ENCODE measurements at regions not wholly inside any gene's neighbourhood (a gene's known extent, or its start where the extent isn't known, plus 50 kb on each side); places are given as distances from the start of the nearest gene placed in this dataset.
A peak's percentile ranks its signal among the peaks of the same experiment; 100 is the strongest.

DNA sequence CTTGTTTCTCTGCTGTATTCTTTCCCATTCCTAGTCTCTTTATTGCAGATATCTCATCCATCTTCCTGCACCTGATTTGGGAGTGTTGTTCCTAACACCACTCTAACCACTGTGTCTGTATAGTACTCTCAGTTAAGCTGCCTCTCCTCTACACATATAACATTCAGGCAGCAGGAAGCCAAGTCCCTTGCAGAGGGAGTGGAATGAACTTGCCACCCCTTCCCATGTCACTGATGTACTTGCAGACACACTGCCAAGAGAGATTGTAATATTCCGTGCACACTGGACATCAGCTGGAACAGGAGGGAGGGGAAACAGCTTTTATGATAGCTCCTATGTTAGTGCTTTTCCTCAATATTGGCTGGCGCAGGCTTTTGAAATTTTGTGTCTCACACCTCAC, 281.6 kb upstream of the E2F7 start:
- no peaks in the 10 kb centered on the region for H3K9me3 ChIP-seq (replicated peaks)
- no peaks in the 10 kb centered on the region for H3K27me3 ChIP-seq
- no peaks in the 10 kb centered on the region for H3K36me3 ChIP-seq
- H3K4me3 ChIP-seq = no peak overlapping the region
- no peak for DNase-seq
- no peaks in the 10 kb centered on the region for H3K4me1 ChIP-seq
- H3K27ac ChIP-seq = no peak overlapping the region

- no peak overlapping the region for H3K4me3 ChIP-seq
- no peaks in the 10 kb centered on the region for H3K4me1 ChIP-seq
- no peaks in the 10 kb centered on the region for H3K9me3 ChIP-seq (replicated peaks)
- no peaks in the 10 kb centered on the region for H3K36me3 ChIP-seq
- H3K27me3 ChIP-seq = no peaks in the 10 kb centered on the region
- no peak for DNase-seq
- no peak overlapping the region for H3K27ac ChIP-seq
These were observed 280.0 kb upstream of the E2F7 start for GRCh38 chr12:77345336-77345735.

DNA sequence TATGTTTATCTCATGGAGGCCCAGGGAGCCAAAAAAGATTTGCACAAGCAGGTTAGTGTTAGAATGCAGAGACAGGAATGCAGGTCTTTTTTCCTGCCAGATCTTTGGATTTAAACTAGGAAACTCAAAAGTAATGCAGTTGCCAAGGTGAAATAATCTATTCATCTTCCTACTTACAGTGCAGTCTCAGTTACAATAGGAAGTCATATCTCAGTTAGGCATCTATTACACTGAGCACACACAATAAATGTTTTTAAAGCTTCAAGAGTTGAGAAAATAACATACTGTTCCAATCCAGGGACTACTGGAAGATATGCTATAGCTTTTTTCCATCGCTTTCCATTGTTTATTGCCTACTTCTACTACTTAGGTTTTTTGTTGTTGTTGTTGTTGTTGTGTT, 279.3 kb upstream of the E2F7 start:
- H3K27ac ChIP-seq = no peak overlapping the region

GRCh38 chr12:77343291-77343690, 277.9 kb upstream of the E2F7 start:
- H3K36me3 ChIP-seq = no peaks in the 10 kb centered on the region
- H3K9me3 ChIP-seq (replicated peaks) = no peaks in the 10 kb centered on the region
- no peaks in the 10 kb centered on the region for H3K4me1 ChIP-seq
- no peak overlapping the region for H3K4me3 ChIP-seq
- no peak for DNase-seq
- no peaks in the 10 kb centered on the region for H3K27me3 ChIP-seq
- no peak overlapping the region for H3K27ac ChIP-seq

More for the DNA sequence above, 279.3 kb upstream of the E2F7 start:
- Histone ChIP-seq H3K4me3 (no peak overlapping the region), H3K27me3 (no peaks in the 10 kb centered on the region), H3K4me1 (no peaks in the 10 kb centered on the region), H3K36me3 (no peaks in the 10 kb centered on the region), H3K9me3 (replicated peaks) (no peaks in the 10 kb centered on the region)
- no peak for DNase-seq

- H3K27ac ChIP-seq = no peak overlapping the region
- no peaks in the 10 kb centered on the region for H3K36me3 ChIP-seq
- DNase-seq = no peak
These were observed 276.9 kb upstream of the E2F7 start for GRCh38 chr12:77342253-77342652.

DNA sequence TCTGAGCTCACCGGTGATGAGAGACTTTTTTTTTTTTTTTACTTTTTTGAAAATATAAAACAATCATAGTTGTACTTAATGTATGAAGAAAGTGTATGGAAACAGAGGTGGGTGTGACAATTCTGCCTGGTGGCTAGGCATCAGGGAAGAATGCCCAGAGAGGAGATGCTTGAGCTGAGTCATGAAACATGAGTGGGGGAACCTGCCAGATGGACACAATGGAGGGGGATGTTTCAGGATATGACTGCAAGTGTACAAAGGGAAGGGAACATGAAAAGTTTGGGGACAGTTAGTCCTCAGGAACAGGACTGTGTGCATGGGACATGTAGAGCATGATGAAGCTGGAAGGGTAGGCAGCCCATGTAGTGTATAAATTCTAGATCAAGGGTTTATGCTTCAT, 274.2 kb upstream of the E2F7 start:
- Histone ChIP-seq H3K9me3 (replicated peaks) (no peaks in the 10 kb centered on the region), H3K27me3 (no peaks in the 10 kb centered on the region), H3K4me3 (no peak overlapping the region), H3K27ac (no peak overlapping the region), H3K36me3 (no peaks in the 10 kb centered on the region), H3K4me1 (no peaks in the 10 kb centered on the region)
- no peak for DNase-seq

More at GRCh38 chr12:77342253-77342652, 276.9 kb upstream of the E2F7 start:
- no peaks in the 10 kb centered on the region for H3K9me3 ChIP-seq (replicated peaks)
- no peaks in the 10 kb centered on the region for H3K27me3 ChIP-seq
- H3K4me3 ChIP-seq = no peak overlapping the region
- no peaks in the 10 kb centered on the region for H3K4me1 ChIP-seq

- H3K4me1 ChIP-seq = no peaks in the 10 kb centered on the region
- H3K27ac ChIP-seq = no peak overlapping the region
- no peaks in the 10 kb centered on the region for H3K36me3 ChIP-seq
- DNase-seq = no peak
- H3K9me3 ChIP-seq (replicated peaks) = no peaks in the 10 kb centered on the region
- no peak overlapping the region for H3K4me3 ChIP-seq
- H3K27me3 ChIP-seq = no peaks in the 10 kb centered on the region
These were observed 272.0 kb upstream of the E2F7 start for GRCh38 chr12:77337362-77337761.

GRCh38 chr12:77334806-77335205, 269.4 kb upstream of the E2F7 start:
- Histone ChIP-seq H3K4me1 (no peaks in the 10 kb centered on the region), H3K9me3 (replicated peaks) (no peaks in the 10 kb centered on the region), H3K27me3 (no peaks in the 10 kb centered on the region), H3K4me3 (no peak overlapping the region), H3K27ac (no peak overlapping the region), H3K36me3 (no peaks in the 10 kb centered on the region)
- DNase-seq = no peak

GRCh38 chr12:77328326-77328725, 263.0 kb upstream of the E2F7 start:
- Histone ChIP-seq H3K27ac (no peak overlapping the region), H3K36me3 (no peaks in the 10 kb centered on the region), H3K4me1 (no peaks in the 10 kb centered on the region), H3K9me3 (replicated peaks) (no peaks in the 10 kb centered on the region), H3K27me3 (no peaks in the 10 kb centered on the region), H3K4me3 (no peak overlapping the region)
- no peak for DNase-seq

DNA sequence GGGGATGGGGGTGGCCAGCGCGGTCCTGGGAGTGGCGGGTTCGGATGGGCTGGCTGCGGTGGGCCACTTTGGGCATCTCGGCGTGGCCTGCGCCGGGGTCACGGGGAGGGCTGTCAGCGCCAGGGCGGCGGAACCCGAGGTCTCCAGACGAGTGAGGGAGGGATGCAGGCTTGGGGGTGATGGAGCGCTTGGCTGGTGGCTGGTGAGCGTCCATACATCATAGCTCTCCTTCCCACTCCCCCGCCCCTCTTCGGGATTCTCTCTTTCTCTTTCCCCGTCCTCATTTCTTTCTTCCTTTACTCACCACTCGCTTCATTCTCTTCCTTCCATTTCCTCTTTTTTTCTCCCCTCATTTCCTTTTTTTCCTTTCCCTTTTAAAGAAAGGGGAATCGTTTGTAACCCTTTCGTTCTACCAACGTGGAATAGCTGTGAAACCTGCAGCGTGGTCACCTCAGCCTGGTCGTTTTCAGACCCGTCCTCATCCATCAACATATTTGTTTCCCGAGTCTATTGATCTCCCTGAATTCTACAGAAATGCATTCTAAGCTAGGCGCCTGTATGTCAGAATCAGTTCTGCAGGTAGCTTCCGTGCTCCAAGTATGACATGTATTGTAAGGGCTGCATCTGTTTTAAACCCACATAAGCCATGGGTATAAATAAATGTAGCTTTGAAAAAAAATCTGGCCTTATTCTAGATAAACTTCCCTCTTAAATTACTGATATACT, 260.3 kb upstream of the E2F7 start:
- H3K9me3 ChIP-seq (replicated peaks) = no peaks in the 10 kb centered on the region
- H3K36me3 ChIP-seq = no peaks in the 10 kb centered on the region
- H3K27ac ChIP-seq = no peak overlapping the region
- H3K27me3 ChIP-seq = no peaks in the 10 kb centered on the region
- no peak overlapping the region for H3K4me3 ChIP-seq
- DNase-seq = no peak
- no peaks in the 10 kb centered on the region for H3K4me1 ChIP-seq

DNA sequence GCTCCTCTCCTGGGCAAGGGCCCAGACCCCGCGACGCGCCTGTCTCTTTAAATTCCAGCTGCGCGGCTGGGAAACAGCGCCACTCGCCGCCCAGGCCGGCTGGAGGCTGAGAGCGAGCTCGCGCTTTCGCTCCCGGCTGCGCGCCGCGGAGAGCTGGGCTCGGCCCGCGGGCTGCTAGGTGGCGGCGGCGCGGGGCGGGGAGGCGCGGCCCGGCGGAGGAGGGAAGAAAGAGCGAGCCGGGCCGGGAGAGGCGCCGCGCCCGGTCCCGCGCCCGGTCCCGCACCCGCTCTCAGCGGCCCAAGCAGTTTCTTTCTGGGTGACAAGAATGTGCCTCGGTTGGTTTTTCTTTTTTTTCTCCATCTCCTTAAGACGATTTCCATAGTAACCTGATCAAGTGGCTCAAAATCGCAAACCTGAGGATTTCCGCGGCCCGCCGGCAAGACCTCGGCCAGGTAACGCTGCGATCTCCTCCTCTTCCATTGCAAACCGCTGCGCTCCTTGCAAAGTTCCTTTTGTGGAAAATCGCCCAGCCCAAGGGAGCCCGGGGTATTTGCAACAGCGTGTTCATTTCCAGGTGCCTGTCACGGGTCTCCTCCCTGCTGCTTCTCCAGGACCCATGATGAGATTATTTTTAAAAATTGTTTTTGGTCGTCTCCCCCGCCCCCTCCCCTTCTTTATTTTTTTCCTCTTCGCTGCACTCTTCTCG, 259.5 kb upstream of the E2F7 start:
- DNase-seq = peak; percentile 52 to 70
- Histone ChIP-seq H3K4me3 (peak overlapping the region; percentile 55), H3K27ac (no peak overlapping the region), H3K4me1 (no peaks in the 10 kb centered on the region), H3K9me3 (replicated peaks) (no peaks in the 10 kb centered on the region), H3K36me3 (no peaks in the 10 kb centered on the region), H3K27me3 (no peaks in the 10 kb centered on the region)

DNA sequence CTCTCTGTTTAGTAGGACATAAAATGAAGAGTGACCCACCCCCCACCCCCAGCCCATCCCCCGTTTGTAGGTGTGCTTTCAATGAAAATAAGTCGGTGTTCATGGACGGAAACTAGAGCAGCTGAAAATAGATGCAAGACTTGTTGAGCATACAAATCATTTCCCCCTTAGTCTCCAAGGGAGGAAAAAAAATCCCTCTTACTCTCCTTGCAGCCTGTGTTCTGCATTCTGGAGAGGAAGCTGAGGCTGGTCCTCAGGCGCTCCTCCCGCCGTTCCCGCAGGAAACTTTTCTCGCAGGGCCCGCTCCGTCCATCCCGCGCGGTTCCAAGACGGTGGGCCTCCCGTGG, 259.0 kb upstream of the E2F7 start:
- DNase-seq = no peak
- Histone ChIP-seq H3K27ac (no peak overlapping the region), H3K4me3 (peak overlapping the region; percentile 55), H3K9me3 (replicated peaks) (no peaks in the 10 kb centered on the region), H3K4me1 (no peaks in the 10 kb centered on the region), H3K36me3 (no peaks in the 10 kb centered on the region), H3K27me3 (no peaks in the 10 kb centered on the region)

GRCh38 chr12:77323788-77324415, 258.5 kb upstream of the E2F7 start:
- H3K36me3 ChIP-seq = no peaks in the 10 kb centered on the region
- no peaks in the 10 kb centered on the region for H3K4me1 ChIP-seq
- no peak overlapping the region for H3K4me3 ChIP-seq
- no peaks in the 10 kb centered on the region for H3K9me3 ChIP-seq (replicated peaks)
- H3K27ac ChIP-seq = no peak overlapping the region
- H3K27me3 ChIP-seq = no peaks in the 10 kb centered on the region
- no peak for DNase-seq

DNA sequence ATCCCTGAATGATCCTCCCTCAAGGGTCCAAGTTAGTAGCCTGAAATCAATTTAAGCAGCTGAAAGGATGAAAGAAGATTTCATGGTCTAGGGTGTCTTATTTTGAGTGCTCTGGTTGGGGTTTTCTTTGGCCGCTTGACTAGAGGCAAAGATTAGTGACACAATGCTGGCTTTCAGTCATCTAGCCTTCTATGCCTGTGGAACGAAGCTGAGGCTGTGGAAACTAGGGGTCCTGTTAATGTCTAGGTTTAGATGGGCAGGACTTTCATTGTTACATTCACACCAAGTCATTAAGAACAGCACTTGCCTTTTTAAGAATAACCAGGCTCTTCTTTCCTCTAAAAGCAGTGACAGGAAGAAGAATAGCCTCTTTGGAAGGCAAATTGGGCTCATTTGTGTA, 253.8 kb upstream of the E2F7 start:
- no peaks in the 10 kb centered on the region for H3K36me3 ChIP-seq
- no peaks in the 10 kb centered on the region for H3K27me3 ChIP-seq
- no peaks in the 10 kb centered on the region for H3K4me1 ChIP-seq
- no peak overlapping the region for H3K4me3 ChIP-seq
- peak overlapping the region; percentile 33; the same call in 1 of the 2 replicates for H3K27ac ChIP-seq
- peak; percentile 13 to 65 for DNase-seq
- no peaks in the 10 kb centered on the region for H3K9me3 ChIP-seq (replicated peaks)

DNA sequence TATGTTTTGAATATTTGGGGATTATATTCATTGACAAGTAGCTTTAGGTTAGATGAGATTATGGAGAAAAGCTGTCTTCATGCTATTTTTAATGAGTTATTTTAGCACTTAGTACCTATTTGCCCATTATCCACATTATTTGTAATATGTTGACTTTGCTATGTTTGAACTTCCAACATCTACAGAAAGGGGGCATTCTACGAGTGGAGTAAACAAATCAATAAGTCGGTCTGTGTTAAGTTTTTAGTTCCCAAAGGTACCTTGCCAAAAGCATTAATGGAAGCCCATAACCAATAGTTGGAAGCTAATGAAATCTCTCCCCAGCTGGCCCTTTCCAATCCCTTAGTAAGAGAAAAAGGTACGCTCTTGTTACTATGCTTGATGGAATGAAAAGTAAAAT, 250.0 kb upstream of the E2F7 start:
- Histone ChIP-seq H3K36me3 (no peaks in the 10 kb centered on the region), H3K4me1 (no peaks in the 10 kb centered on the region), H3K27me3 (no peaks in the 10 kb centered on the region), H3K4me3 (no peak overlapping the region), H3K27ac (no peak overlapping the region), H3K9me3 (replicated peaks) (no peaks in the 10 kb centered on the region)
- DNase-seq = no peak

Data from SJCRH30 (cell line).